Fibroblast of the aortic adventitia (primary cell): ENCODE measurements at regions not wholly inside any gene's neighbourhood (a gene's known extent, or its start where the extent isn't known, plus 50 kb on each side); places are given as distances from the start of the nearest gene placed in this dataset.

Experiments used
- DNase-seq: peaks from one replicate; pipeline ENCODE4 v3.0.0-alpha.2; 2010; ENCODE audit warnings: low read depth
- H3K4me3 ChIP-seq: 2 replicates; pipeline ENCODE4 v1.5.1; 2011; ENCODE audit warnings: low read depth, mild to moderate bottlenecking, control low read depth, low read length, moderate library complexity
- CTCF ChIP-seq: IDR thresholded peaks from 2 replicates; pipeline ENCODE4 v1.5.1; 2011; ENCODE audit warnings: mild to moderate bottlenecking, low read length, control low read depth, inconsistent platforms; ENCODE audit not compliant: insufficient read depth

GRCh38 chr13:79222427-79223205 is 183.4 kb downstream of the RBM26 start:
- DNase-seq, result no peak
- no peak overlapping the region for H3K4me3 ChIP-seq
- TF ChIP-seq CTCF, result no peak

- TF ChIP-seq CTCF, result no peak
- H3K4me3 ChIP-seq, result no peak overlapping the region
- no peak for DNase-seq
These were observed 193.9 kb downstream of the RBM26 start for GRCh38 chr13:79212064-79212619.

- no peak overlapping the region for H3K4me3 ChIP-seq
- no peak for DNase-seq
- TF ChIP-seq CTCF, result no peak
These were observed 194.7 kb downstream of the RBM26 start for GRCh38 chr13:79211377-79211776.

- no peak for DNase-seq
- no peak for TF ChIP-seq CTCF
- no peak overlapping the region for H3K4me3 ChIP-seq
These were observed 208.1 kb downstream of the RBM26 start for GRCh38 chr13:79197933-79198332.

- no peak for DNase-seq
- no peak for TF ChIP-seq CTCF
- H3K4me3 ChIP-seq, result no peak overlapping the region
These were observed 209.2 kb downstream of the RBM26 start for GRCh38 chr13:79196843-79197242.

GRCh38 chr13:79196366-79196765 is 209.7 kb downstream of the RBM26 start:
- no peak for DNase-seq
- no peak for TF ChIP-seq CTCF

GRCh38 chr13:79194727-79195126 is 211.3 kb downstream of the RBM26 start:
- no peak for DNase-seq
- no peak for TF ChIP-seq CTCF
- no peak overlapping the region for H3K4me3 ChIP-seq

More at GRCh38 chr13:79196366-79196765, 209.7 kb downstream of the RBM26 start:
- H3K4me3 ChIP-seq, result no peak overlapping the region
